WTC11 (cell line): ENCODE measurements at regions not wholly inside any gene's neighbourhood (a gene's known extent, or its start where the extent isn't known, plus 50 kb on each side); places are given as distances from the start of the nearest gene placed in this dataset.
"Not testable (repeated sequence)": the region's sequence is repeated elsewhere in the genome, so short reads cannot be mapped to it uniquely, and the experiment has no call there.

Experiments used
- ATAC-seq: fragments of 200-7000 bp; cut with Tn5 transposase; 2 replicates; pipeline ENCODE4 v1.10.0; 2021; ENCODE audit warnings: mild to moderate bottlenecking, moderate library complexity
- CTCF ChIA-PET: fragments of 300-600 bp; sonication (Branson Sonifier 250); formaldehyde crosslinking; loops from one replicate; lab custom pipeline; 2021; ENCODE audit warnings: antibody characterized with exemption; lab: Charles Lee
- POLR2A ChIA-PET: fragments of 350-600 bp; sonication (Branson Sonifier 250); formaldehyde crosslinking; loops from one replicate; lab custom pipeline; 2021; ENCODE audit warnings: antibody characterized with exemption; lab: Charles Lee
- DNase-seq: peaks from one replicate; pipeline ENCODE4 v3.0.0; 2021; ENCODE audit warnings: low spot score
- H3K27ac Mint-ChIP-seq: 2 replicates; pipeline ENCODE4 v1.8.0; 2021; ENCODE audit warnings: mixed read lengths
- H3K27me3 Mint-ChIP-seq: 2 replicates; pipeline ENCODE4 v1.8.0; 2021; ENCODE audit warnings: low read depth, mild to moderate bottlenecking, moderate library complexity, mixed read lengths
- H3K36me3 Mint-ChIP-seq: 2 replicates; pipeline ENCODE4 v1.8.0; 2021; ENCODE audit warnings: mixed read lengths
- H3K4me1 Mint-ChIP-seq: 2 replicates; pipeline ENCODE4 v1.8.0; 2022; ENCODE audit warnings: mixed read lengths
- H3K4me3 Mint-ChIP-seq: 2 replicates; pipeline ENCODE4 v1.8.0; 2021; ENCODE audit warnings: mild to moderate bottlenecking, moderate library complexity, mixed read lengths
- H3K9me3 Mint-ChIP-seq: 2 replicates; pipeline ENCODE4 v1.8.0; 2021; ENCODE audit warnings: mixed read lengths
- CREM ChIP-seq: sonication (generic); formaldehyde crosslinking; IDR thresholded peaks from 2 replicates; pipeline ENCODE4 v1.8.1; 2022; ENCODE audit warnings: mild to moderate bottlenecking, missing genetic modification reagents, moderate library complexity
- GABPB1 ChIP-seq: sonication (generic); formaldehyde crosslinking; IDR thresholded peaks from 2 replicates; pipeline ENCODE4 v1.8.1; 2023; ENCODE audit warnings: mild to moderate bottlenecking, missing genetic modification reagents
- NR1H2 ChIP-seq: sonication (generic); formaldehyde crosslinking; IDR thresholded peaks from 2 replicates; pipeline ENCODE4 v1.9.0; 2021; ENCODE audit warnings: mild to moderate bottlenecking, moderate library complexity, missing genetic modification reagents
- NR3C1 ChIP-seq: sonication (generic); formaldehyde crosslinking; conservative IDR thresholded peaks from 2 replicates; pipeline ENCODE4 v1.8.1; 2023; ENCODE audit warnings: low read depth, mild to moderate bottlenecking, missing genetic modification reagents
- OVOL2 ChIP-seq: fragments of 250-450 bp; sonication (Bioruptor Pico); IDR thresholded peaks from 2 replicates; pipeline ENCODE4 v1.9.0; 2021; ENCODE audit warnings: mild to moderate bottlenecking, borderline replicate concordance
- SP1 ChIP-seq: sonication (generic); formaldehyde crosslinking; conservative IDR thresholded peaks from 2 replicates; pipeline ENCODE4 v1.8.1; 2022; ENCODE audit warnings: missing genetic modification reagents
- TEAD1 ChIP-seq: sonication (generic); formaldehyde crosslinking; IDR thresholded peaks from 2 replicates; pipeline ENCODE4 v1.8.0; 2022; ENCODE audit warnings: mild to moderate bottlenecking, missing genetic modification reagents
- ZNF121 ChIP-seq: sonication (generic); formaldehyde crosslinking; IDR thresholded peaks from 2 replicates; pipeline ENCODE4 v1.8.0; 2023; ENCODE audit warnings: missing genetic modification reagents
- TF ChIP-seq, protein P1 (sequence below): sonication (generic); formaldehyde crosslinking; IDR thresholded peaks from 2 replicates; pipeline ENCODE4 v1.8.1; 2022; ENCODE audit warnings: mild to moderate bottlenecking, moderate library complexity, missing genetic modification reagents
- TF ChIP-seq, protein P2 (sequence below): fragments of 250-450 bp; sonication (Bioruptor Pico); IDR thresholded peaks from 2 replicates; pipeline ENCODE4 v1.9.0; 2021; ENCODE audit warnings: mild to moderate bottlenecking, borderline replicate concordance
- TF ChIP-seq, protein P3 (sequence below): sonication (generic); formaldehyde crosslinking; conservative IDR thresholded peaks from 2 replicates; pipeline ENCODE4 v1.8.1; 2022; ENCODE audit warnings: mild to moderate bottlenecking, missing genetic modification reagents

DNA sequence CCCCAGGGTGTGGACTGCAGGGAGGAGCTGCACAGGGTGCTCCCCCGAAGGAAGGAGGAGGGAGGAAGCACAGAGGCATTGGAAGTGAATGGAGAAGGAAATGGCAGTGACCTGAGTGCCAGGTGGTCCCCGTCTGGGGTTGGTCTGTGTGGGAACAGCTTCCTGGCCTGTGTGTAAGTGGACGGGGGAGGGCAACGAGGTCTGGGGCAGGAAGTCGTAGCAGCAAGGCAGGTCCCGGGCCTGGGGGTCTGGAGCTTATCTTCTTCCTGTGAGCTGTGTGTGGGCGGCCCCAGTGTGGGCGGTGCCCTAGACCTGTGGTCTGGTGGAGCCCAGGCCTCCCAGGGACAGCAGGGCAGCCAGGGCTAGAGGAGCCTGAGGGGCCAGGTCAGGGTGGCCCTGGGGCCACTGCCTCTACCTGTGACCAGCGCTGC lies 382.1 kb downstream of the TMEM121 start:
- Mint-ChIP-seq H3K9me3 (peaks cover 13% of the 10 kb centered on the region), H3K27ac (no peak overlapping the region), H3K36me3 (peaks cover 20% of the 10 kb centered on the region), H3K4me3 (no peak overlapping the region), H3K27me3 (0 out of 2 replicates have a peak, but pooled peaks cover 4% of the 10 kb centered on the region), H3K4me1 (no peaks in the 10 kb centered on the region)
- CTCF ChIA-PET = no interaction called here
- TF ChIP-seq OVOL2 (CRISPR knock-in tag) (no peak), TEAD1 (CRISPR knock-in tag) (no peak)
- TF ChIP-seq, protein P1, sequence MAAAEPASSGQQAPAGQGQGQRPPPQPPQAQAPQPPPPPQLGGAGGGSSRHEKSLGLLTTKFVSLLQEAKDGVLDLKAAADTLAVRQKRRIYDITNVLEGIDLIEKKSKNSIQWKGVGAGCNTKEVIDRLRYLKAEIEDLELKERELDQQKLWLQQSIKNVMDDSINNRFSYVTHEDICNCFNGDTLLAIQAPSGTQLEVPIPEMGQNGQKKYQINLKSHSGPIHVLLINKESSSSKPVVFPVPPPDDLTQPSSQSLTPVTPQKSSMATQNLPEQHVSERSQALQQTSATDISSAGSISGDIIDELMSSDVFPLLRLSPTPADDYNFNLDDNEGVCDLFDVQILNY = no peak
- DNase-seq (no peak), ATAC-seq (no peak)
- POLR2A ChIA-PET = no interaction called here

DNA sequence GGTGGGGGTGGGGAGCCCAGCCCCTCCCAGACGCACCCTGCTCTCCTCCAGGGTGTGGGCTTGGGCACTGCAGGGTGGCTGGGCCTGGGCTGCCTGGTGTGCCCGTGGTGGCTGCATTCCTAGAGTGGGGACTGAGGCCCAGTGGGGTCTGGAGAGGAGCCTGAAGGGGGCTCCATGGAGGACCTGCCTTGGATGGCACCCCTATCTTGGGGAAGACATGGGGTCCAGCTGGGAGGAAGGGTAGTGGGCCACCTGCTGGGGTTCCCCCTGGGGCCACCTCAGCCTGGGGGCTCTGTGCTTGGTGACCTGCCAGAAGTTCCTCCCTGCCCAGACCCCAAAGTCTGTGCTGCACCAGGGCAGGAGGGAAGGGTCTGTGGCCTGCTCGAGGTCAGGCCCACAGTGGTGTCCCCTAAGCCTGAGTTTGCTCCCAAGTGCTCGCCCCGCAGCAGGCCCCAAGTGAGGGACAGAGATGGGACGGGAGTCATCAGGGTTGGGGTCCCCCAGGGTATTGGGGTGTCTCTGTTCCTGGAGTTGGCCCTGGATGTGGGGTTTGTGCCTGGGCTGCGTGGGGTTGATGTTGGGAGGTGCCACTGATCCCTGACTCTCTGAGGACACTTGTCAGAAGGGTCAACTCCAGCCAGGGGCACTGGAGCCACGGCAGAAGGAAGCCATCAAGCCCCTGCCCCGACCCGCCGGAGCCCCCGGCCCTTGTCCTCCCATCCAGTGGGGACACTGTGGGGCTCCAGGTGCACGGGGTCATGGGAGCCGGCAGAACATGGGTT lies 382.9 kb downstream of the TMEM121 start:
- no peak for TF ChIP-seq NR3C1
- TF ChIP-seq ZNF121 (CRISPR knock-in tag) = no peak
- no peak for TF ChIP-seq NR1H2 (CRISPR knock-in tag)
- TF ChIP-seq, protein P2, sequence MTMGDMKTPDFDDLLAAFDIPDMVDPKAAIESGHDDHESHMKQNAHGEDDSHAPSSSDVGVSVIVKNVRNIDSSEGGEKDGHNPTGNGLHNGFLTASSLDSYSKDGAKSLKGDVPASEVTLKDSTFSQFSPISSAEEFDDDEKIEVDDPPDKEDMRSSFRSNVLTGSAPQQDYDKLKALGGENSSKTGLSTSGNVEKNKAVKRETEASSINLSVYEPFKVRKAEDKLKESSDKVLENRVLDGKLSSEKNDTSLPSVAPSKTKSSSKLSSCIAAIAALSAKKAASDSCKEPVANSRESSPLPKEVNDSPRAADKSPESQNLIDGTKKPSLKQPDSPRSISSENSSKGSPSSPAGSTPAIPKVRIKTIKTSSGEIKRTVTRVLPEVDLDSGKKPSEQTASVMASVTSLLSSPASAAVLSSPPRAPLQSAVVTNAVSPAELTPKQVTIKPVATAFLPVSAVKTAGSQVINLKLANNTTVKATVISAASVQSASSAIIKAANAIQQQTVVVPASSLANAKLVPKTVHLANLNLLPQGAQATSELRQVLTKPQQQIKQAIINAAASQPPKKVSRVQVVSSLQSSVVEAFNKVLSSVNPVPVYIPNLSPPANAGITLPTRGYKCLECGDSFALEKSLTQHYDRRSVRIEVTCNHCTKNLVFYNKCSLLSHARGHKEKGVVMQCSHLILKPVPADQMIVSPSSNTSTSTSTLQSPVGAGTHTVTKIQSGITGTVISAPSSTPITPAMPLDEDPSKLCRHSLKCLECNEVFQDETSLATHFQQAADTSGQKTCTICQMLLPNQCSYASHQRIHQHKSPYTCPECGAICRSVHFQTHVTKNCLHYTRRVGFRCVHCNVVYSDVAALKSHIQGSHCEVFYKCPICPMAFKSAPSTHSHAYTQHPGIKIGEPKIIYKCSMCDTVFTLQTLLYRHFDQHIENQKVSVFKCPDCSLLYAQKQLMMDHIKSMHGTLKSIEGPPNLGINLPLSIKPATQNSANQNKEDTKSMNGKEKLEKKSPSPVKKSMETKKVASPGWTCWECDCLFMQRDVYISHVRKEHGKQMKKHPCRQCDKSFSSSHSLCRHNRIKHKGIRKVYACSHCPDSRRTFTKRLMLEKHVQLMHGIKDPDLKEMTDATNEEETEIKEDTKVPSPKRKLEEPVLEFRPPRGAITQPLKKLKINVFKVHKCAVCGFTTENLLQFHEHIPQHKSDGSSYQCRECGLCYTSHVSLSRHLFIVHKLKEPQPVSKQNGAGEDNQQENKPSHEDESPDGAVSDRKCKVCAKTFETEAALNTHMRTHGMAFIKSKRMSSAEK (CRISPR knock-in tag) = no peak
- TF ChIP-seq, protein P3, sequence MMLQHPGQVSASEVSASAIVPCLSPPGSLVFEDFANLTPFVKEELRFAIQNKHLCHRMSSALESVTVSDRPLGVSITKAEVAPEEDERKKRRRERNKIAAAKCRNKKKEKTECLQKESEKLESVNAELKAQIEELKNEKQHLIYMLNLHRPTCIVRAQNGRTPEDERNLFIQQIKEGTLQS (CRISPR knock-in tag) = no peak
- no peak for TF ChIP-seq GABPB1 (CRISPR knock-in tag)
- Mint-ChIP-seq H3K36me3 (peaks cover 17% of the 10 kb centered on the region), H3K27ac (no peak overlapping the region), H3K4me1 (no peaks in the 10 kb centered on the region), H3K9me3 (peaks cover 13% of the 10 kb centered on the region), H3K27me3 (0 out of 2 replicates have a peak, but pooled peaks cover 4% of the 10 kb centered on the region), H3K4me3 (no peak overlapping the region)
- no peak for ATAC-seq
- POLR2A ChIA-PET = no interaction called here
- CTCF ChIA-PET = no interaction called here
- no peak for DNase-seq

DNA sequence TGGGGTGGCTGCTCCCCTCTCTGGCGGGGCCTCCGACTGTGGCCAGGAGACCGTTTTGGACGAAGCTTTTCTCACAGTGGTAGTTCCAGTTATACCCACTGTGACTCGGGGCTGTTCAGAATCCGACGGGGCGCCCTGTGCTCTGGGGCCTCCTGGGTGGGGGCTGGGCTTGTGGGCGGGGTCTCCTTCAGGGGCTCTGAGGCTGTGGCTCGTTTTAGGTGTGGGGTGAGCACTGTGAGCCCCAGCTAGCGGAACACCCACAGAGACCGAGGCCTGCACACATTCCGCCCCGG lies 383.4 kb downstream of the TMEM121 start:
- POLR2A ChIA-PET, H3K4me1 Mint-ChIP-seq, H3K4me3 Mint-ChIP-seq, H3K27ac Mint-ChIP-seq, ATAC-seq, DNase-seq, H3K27me3 Mint-ChIP-seq, CTCF ChIA-PET: not testable (repeated sequence)
- H3K36me3 Mint-ChIP-seq = peaks cover 17% of the 10 kb centered on the region
- peaks cover 13% of the 10 kb centered on the region for H3K9me3 Mint-ChIP-seq

DNA sequence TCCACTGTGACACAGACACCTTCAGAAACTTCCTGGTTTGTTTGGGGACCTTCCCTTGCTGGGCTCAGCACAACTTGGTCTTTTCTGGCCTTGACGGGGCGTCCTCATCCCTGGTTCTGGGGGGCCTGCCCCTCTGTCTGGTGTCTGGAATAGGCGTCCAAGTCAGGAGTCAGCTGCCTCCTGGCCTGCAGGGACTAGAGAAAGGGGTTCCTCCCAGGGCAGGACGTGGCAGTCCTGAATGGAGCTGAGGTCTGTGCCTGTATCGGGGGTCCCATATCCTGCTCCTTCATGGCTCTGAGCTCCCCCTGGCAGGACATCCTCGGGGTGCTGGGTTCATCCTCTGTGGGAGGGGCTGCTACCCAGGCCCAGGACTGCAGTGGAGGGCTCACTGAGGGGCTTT lies 384.0 kb downstream of the TMEM121 start:
- Mint-ChIP-seq H3K4me3 (no peak overlapping the region), H3K4me1 (no peaks in the 10 kb centered on the region), H3K27me3 (0 out of 2 replicates have a peak, but pooled peaks cover 4% of the 10 kb centered on the region), H3K9me3 (peaks cover 13% of the 10 kb centered on the region), H3K36me3 (peaks cover 13% of the 10 kb centered on the region), H3K27ac (no peak overlapping the region)
- DNase-seq (no peak), ATAC-seq (no peak)
- POLR2A ChIA-PET = no interaction called here
- TF ChIP-seq NR3C1 (no peak), SP1 (no peak), CREM (CRISPR knock-in tag) (no peak)
- CTCF ChIA-PET = no interaction called here
